ENCODE measurements at regions not wholly inside any gene's neighbourhood (a gene's known extent, or its start where the extent isn't known, plus 50 kb on each side); places are given as distances from the start of the nearest gene placed in this dataset.

DNA sequence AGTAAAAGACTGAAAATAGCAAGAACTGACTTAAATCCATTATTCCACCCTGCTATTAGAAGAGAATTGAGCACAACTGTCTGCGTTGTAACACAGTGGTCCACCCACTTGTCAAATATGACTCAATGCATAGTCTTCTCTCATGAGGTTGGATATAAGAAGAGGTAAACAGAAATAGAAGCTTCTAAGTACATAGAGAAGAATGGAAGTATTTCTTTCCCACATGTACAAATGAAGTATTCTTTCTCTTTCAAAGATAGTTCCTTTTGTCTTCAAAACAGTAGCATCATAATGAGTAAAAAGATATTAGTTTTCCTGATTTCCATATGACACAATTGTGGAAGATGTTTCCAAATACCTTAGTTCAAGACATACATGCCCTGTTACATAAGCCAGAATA is 348.6 kb upstream of the CCDC54 start:
- in situ Hi-C loops (cut with HindIII; ENCODE audit: low sequenced_read_pairs) = no loop called here
- TF ChIP-seq, protein P1, sequence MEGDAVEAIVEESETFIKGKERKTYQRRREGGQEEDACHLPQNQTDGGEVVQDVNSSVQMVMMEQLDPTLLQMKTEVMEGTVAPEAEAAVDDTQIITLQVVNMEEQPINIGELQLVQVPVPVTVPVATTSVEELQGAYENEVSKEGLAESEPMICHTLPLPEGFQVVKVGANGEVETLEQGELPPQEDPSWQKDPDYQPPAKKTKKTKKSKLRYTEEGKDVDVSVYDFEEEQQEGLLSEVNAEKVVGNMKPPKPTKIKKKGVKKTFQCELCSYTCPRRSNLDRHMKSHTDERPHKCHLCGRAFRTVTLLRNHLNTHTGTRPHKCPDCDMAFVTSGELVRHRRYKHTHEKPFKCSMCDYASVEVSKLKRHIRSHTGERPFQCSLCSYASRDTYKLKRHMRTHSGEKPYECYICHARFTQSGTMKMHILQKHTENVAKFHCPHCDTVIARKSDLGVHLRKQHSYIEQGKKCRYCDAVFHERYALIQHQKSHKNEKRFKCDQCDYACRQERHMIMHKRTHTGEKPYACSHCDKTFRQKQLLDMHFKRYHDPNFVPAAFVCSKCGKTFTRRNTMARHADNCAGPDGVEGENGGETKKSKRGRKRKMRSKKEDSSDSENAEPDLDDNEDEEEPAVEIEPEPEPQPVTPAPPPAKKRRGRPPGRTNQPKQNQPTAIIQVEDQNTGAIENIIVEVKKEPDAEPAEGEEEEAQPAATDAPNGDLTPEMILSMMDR (IDR thresholded peaks at IDR 0.05; ENCODE audit: low read depth, low read length) = no peak
- no peak for DNase-seq (ENCODE audit: low read depth, low spot score)
- no peak overlapping the region for H3K4me3 ChIP-seq (ENCODE audit: low read depth, low read length)

DNA sequence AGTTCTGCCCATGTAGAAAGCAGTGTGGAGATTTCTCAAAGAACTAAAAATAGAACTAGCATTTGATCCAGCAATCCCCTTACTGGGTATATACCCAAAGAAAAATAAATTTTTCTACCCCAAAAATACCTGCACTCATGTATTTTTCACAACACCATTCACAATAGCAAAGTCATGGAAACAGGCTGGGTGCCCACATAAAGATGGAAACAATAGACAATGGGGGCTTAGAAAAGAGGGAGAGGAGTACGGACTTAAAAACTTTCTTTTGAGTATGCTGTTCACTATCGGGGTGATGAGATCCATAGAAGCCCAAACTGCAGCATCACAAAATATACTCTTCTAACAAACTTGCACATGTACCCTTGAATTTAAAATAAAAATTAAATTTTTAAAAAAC is 345.1 kb upstream of the CCDC54 start:
- no peak for DNase-seq (ENCODE audit: low read depth, low spot score)
- TF ChIP-seq, protein P1 (IDR thresholded peaks at IDR 0.05; ENCODE audit: low read depth, low read length) = no peak
- no peak overlapping the region for H3K4me3 ChIP-seq (ENCODE audit: low read depth, low read length)
- in situ Hi-C loops (cut with HindIII; ENCODE audit: low sequenced_read_pairs) = no loop called here

- TF ChIP-seq, protein P1 (IDR thresholded peaks at IDR 0.05; ENCODE audit: low read depth, low read length) = no peak
- H3K4me3 ChIP-seq (ENCODE audit: low read depth, low read length) = no peak overlapping the region
- in situ Hi-C loops (cut with HindIII; ENCODE audit: low sequenced_read_pairs) = no loop called here
- DNase-seq (ENCODE audit: low read depth, low spot score) = no peak
These were observed 343.1 kb upstream of the CCDC54 start for GRCh38 chr3:107034142-107034541.

- H3K4me3 ChIP-seq (ENCODE audit: low read depth, low read length) = no peak overlapping the region
- TF ChIP-seq, protein P1 (IDR thresholded peaks at IDR 0.05; ENCODE audit: low read depth, low read length) = no peak
- DNase-seq (ENCODE audit: low read depth, low spot score) = no peak
- in situ Hi-C loops (cut with HindIII; ENCODE audit: low sequenced_read_pairs) = no loop called here
These were observed 342.1 kb upstream of the CCDC54 start for GRCh38 chr3:107035176-107035575.

DNA sequence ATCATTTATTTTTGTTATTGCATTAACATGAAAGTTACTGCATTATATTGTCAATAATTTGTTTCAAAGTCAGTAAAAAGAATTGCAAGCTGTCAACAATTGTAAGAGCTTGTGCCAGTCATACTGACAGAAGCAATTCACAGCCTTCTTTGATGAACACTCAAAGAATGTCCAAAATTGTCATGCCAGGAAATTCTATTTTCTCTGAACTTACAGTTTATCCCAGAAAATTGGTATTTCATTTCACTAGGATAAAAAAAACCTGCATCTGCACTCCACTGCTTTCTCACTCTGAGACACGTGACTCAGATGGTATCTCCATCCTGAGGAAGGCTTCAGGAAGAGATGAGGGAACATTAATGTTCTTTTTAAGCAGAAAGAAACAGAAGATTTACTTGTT is 332.6 kb upstream of the CCDC54 start:
- DNase-seq (ENCODE audit: low read depth, low spot score) = no peak
- H3K4me3 ChIP-seq (ENCODE audit: low read depth, low read length) = no peak overlapping the region
- in situ Hi-C loops (cut with HindIII; ENCODE audit: low sequenced_read_pairs) = no loop called here
- TF ChIP-seq, protein P1 (IDR thresholded peaks at IDR 0.05; ENCODE audit: low read depth, low read length) = no peak

DNA sequence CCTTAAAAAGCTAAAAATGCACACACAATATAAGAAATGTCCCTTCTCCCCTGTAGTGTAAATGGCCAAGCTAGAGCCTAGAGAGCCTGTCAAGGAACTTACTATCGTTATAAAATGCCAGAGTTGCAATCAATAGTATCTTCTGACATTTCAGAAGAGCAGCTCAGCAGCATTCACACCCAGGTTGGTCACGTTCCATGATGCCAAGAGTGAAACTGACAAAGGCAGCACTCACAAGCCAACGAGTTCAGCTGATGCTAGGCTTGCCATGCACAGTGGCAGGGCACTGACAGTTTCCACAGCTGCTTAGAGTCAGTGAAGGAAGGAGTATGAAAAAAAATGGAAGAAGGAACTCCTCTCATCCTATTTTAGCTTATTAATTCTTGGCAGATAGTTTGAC is 331.4 kb upstream of the CCDC54 start:
- TF ChIP-seq, protein P1 (IDR thresholded peaks at IDR 0.05; ENCODE audit: low read depth, low read length) = no peak
- no peak for DNase-seq (ENCODE audit: low read depth, low spot score)
- in situ Hi-C loops (cut with HindIII; ENCODE audit: low sequenced_read_pairs) = no loop called here
- no peak overlapping the region for H3K4me3 ChIP-seq (ENCODE audit: low read depth, low read length)
